Activated CD8-positive, alpha-beta memory T cell treated with anti-CD3 and anti-CD28 coated beads, Interleukin-2, amount 10 ng/mL, durations not matched to agents 7 days and 5 days (primary cell): ENCODE measurements at regions not wholly inside any gene's neighbourhood (a gene's known extent, or its start where the extent isn't known, plus 50 kb on each side); places are given as distances from the start of the nearest gene placed in this dataset.

Experiments
- ATAC-seq: fragments of 150-1000 bp; cut with Tn5 transposase; one replicate; pipeline ENCODE4 v1.10.0; 2021; ENCODE audit warnings: moderate library complexity
- CTCF ChIA-PET: fragments of 350-600 bp; sonication (Branson Sonifier 250); formaldehyde crosslinking; loops from one replicate; lab custom pipeline; 2021; ENCODE audit warnings: antibody characterized with exemption; lab: Charles Lee
- DNase-seq: peaks from one replicate; pipeline ENCODE4 v3.0.0-alpha.2; 2020
- H3K27ac Mint-ChIP-seq: one replicate; pipeline ENCODE4 v1.8.0; 2021; ENCODE audit warnings: mild to moderate bottlenecking, mixed read lengths
- H3K27me3 Mint-ChIP-seq: one replicate; pipeline ENCODE4 v1.8.0; 2021; ENCODE audit warnings: mixed read lengths
- H3K36me3 Mint-ChIP-seq: one replicate; pipeline ENCODE4 v1.8.0; 2021; ENCODE audit warnings: mild to moderate bottlenecking, mixed read lengths
- H3K4me1 Mint-ChIP-seq: one replicate; pipeline ENCODE4 v1.8.0; 2021; ENCODE audit warnings: mixed read lengths
- H3K4me3 Mint-ChIP-seq: one replicate; pipeline ENCODE4 v1.8.0; 2021; ENCODE audit warnings: mild to moderate bottlenecking, moderate library complexity, mixed read lengths
- H3K9me3 Mint-ChIP-seq: one replicate; pipeline ENCODE4 v1.8.0; 2022; ENCODE audit warnings: low read depth, mixed read lengths

DNA sequence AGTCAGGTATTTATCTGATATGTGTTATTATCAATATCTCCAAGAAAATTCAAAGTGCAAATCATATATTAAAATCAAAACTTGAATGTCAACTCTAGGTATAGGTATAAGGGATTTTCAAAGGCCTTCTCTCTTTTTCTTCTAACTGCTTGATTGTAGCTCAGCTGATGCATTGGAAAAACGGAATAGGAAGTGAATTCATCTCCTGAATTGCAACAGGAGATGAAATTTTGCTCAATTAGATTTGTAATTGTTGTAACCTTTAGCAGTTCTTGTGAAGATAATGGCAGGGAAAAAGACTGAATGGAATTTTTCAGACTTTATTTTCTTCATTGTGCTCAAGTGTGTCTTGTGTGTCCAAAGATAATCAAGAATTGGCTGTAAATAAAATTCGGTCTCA lies 190.2 kb upstream of the KCNJ16 start:
- no peak for ATAC-seq
- no peaks in the 10 kb centered on the region for H3K27me3 Mint-ChIP-seq
- CTCF ChIA-PET: no interaction called here
- H3K4me3 Mint-ChIP-seq: no peak overlapping the region
- H3K27ac Mint-ChIP-seq: no peak overlapping the region
- no peaks in the 10 kb centered on the region for H3K4me1 Mint-ChIP-seq
- DNase-seq: no peak
- H3K9me3 Mint-ChIP-seq: peaks cover 2% of the 10 kb centered on the region
- H3K36me3 Mint-ChIP-seq: no peaks in the 10 kb centered on the region

DNA sequence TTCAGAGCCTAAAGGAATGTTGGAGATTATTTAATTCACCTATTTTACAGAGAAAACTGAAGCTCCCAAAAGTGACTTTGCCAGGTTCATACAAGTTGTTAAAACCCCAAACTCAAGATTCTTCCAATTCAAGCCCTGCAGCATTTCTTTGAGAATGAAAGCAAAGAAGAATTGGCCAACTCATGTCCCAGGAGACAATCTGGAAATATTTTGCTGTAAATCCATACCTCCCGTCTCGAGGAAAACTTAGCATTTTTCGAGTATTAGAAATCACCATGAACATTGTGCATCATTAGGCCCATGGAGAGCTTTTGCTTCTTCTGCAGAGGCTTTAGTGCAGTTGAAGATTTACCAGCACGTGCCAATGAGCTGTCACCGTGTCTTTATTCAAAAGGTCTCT lies 176.4 kb upstream of the KCNJ16 start:
- Mint-ChIP-seq H3K27ac (no peak overlapping the region), H3K4me1 (no peaks in the 10 kb centered on the region), H3K36me3 (no peaks in the 10 kb centered on the region), H3K27me3 (no peaks in the 10 kb centered on the region), H3K4me3 (no peak overlapping the region), H3K9me3 (no peaks in the 10 kb centered on the region)
- DNase-seq: no peak
- CTCF ChIA-PET: no interaction called here
- no peak for ATAC-seq

DNA sequence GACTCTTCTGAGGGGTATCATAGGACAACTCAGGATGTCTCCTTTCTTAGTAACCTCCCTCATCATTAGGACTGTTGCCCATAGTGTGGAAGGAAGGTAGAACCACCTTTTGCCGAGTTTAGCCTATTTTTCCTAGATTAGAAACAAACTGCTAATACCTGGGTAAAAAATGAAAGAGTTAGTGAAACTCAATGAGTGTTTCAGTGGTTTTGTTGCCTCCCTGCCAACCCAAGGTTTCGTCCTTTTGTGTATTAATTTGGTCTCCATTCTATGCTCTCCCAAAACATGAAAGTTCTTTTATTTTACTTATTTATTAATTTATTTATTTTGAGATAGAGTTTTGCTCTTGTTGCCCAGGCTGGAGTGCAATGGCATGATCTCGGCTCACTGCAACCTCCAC lies 174.9 kb upstream of the KCNJ16 start:
- H3K27me3 Mint-ChIP-seq: no peaks in the 10 kb centered on the region
- H3K27ac Mint-ChIP-seq: no peak overlapping the region
- no peaks in the 10 kb centered on the region for H3K4me1 Mint-ChIP-seq
- CTCF ChIA-PET: no interaction called here
- DNase-seq (no peak), ATAC-seq (no peak)
- no peak overlapping the region for H3K4me3 Mint-ChIP-seq
- H3K36me3 Mint-ChIP-seq: no peaks in the 10 kb centered on the region
- peaks cover 3% of the 10 kb centered on the region for H3K9me3 Mint-ChIP-seq

GRCh38 chr17:69900829-69901228 lies 174.2 kb upstream of the KCNJ16 start:
- Mint-ChIP-seq H3K4me1 (no peaks in the 10 kb centered on the region), H3K27me3 (no peaks in the 10 kb centered on the region), H3K4me3 (no peak overlapping the region), H3K9me3 (peaks cover 3% of the 10 kb centered on the region), H3K36me3 (no peaks in the 10 kb centered on the region), H3K27ac (no peak overlapping the region)
- ATAC-seq (no peak), DNase-seq (no peak)
- CTCF ChIA-PET: no interaction called here

GRCh38 chr17:69906306-69906705 lies 168.7 kb upstream of the KCNJ16 start:
- CTCF ChIA-PET: no interaction called here
- ATAC-seq (no peak), DNase-seq (no peak)
- H3K27me3 Mint-ChIP-seq: no peaks in the 10 kb centered on the region
- H3K27ac Mint-ChIP-seq: no peak overlapping the region
- no peaks in the 10 kb centered on the region for H3K4me1 Mint-ChIP-seq
- H3K4me3 Mint-ChIP-seq: no peak overlapping the region
- no peaks in the 10 kb centered on the region for H3K36me3 Mint-ChIP-seq
- H3K9me3 Mint-ChIP-seq: peaks cover 3% of the 10 kb centered on the region

GRCh38 chr17:69907132-69907847 lies 167.7 kb upstream of the KCNJ16 start:
- CTCF ChIA-PET: no interaction called here
- H3K36me3 Mint-ChIP-seq: no peaks in the 10 kb centered on the region
- no peak overlapping the region for H3K4me3 Mint-ChIP-seq
- no peaks in the 10 kb centered on the region for H3K4me1 Mint-ChIP-seq
- H3K27me3 Mint-ChIP-seq: no peaks in the 10 kb centered on the region
- DNase-seq (no peak), ATAC-seq (no peak)
- H3K27ac Mint-ChIP-seq: no peak overlapping the region
- peaks cover 3% of the 10 kb centered on the region for H3K9me3 Mint-ChIP-seq

- H3K36me3 Mint-ChIP-seq: no peaks in the 10 kb centered on the region
- DNase-seq: no peak
- H3K27ac Mint-ChIP-seq: no peak overlapping the region
- peaks cover 3% of the 10 kb centered on the region for H3K9me3 Mint-ChIP-seq
- H3K4me1 Mint-ChIP-seq: no peaks in the 10 kb centered on the region
- CTCF ChIA-PET: no interaction called here
- no peaks in the 10 kb centered on the region for H3K27me3 Mint-ChIP-seq
- no peak overlapping the region for H3K4me3 Mint-ChIP-seq
- no peak for ATAC-seq
These were observed 166.2 kb upstream of the KCNJ16 start for GRCh38 chr17:69908626-69909368.

DNA sequence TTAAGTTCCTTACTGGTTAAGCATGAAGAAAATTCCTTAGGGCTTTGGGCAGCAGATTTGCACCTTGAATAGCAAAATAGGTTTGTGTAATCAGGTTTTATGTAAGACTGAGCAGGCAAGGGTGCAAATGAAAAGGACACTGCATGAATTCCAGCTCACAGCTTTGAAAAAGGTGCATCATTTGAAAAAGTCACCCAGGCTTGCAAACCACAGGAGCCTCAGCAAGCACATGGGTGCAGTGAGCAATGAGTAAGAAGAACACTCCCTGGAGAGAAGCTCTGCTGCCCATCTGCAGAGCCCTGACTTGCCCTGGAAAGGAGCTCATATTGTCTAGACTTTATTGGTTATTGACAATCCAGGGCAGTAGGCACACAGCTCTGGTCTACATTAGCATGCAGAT lies 165.6 kb upstream of the KCNJ16 start:
- no peak overlapping the region for H3K27ac Mint-ChIP-seq
- H3K4me3 Mint-ChIP-seq: no peak overlapping the region

DNA sequence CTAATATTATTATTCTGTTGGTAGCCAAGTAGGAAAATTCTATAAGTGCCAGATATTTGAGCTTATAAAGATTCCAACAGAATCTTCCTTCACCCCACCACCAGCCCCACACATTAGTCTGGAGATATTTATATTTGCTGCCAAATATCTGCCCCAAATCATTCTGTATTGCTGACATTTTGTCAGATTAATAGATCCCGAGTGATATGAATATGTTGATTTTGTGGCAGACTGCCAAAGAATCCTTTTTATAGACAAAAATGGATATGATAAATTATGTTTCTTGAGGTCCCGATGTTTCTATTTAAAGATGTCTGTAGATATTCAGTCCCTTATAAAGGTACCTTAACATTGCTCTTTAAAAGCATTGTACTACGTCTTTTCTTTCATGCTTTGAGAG lies 162.2 kb upstream of the KCNJ16 start:
- no peak overlapping the region for H3K4me3 Mint-ChIP-seq
- H3K36me3 Mint-ChIP-seq: no peaks in the 10 kb centered on the region
- ATAC-seq (no peak), DNase-seq (no peak)
- H3K4me1 Mint-ChIP-seq: no peaks in the 10 kb centered on the region
- CTCF ChIA-PET: no interaction called here
- H3K27me3 Mint-ChIP-seq: no peaks in the 10 kb centered on the region
- H3K27ac Mint-ChIP-seq: no peak overlapping the region
- H3K9me3 Mint-ChIP-seq: no peaks in the 10 kb centered on the region

More for the DNA sequence above, 165.6 kb upstream of the KCNJ16 start:
- DNase-seq (no peak), ATAC-seq (no peak)
- Mint-ChIP-seq H3K4me1 (no peaks in the 10 kb centered on the region), H3K36me3 (no peaks in the 10 kb centered on the region), H3K27me3 (no peaks in the 10 kb centered on the region), H3K9me3 (no peaks in the 10 kb centered on the region)
- CTCF ChIA-PET: no interaction called here

DNA sequence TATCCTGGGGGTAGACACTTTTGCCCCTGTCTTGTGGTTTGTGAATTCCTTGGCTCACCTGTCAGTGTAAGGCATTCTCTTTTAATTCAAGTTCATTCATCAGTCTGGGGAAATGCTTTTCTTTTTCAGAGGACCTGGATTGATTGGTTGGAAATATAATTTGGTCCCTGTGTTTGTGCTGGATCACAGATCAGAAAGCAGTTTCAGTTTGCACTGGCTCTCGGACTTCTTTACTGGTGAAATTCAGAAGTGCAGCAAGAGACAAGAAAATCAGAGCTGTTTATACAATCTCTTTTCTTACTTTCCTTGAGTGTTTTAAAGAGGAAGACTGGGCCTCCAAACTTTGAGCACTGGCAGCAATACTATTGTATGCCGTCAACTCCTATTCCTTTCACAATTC lies 161.8 kb upstream of the KCNJ16 start:
- H3K4me3 Mint-ChIP-seq: no peak overlapping the region

GRCh38 chr17:69913616-69914015 lies 161.4 kb upstream of the KCNJ16 start:
- DNase-seq (no peak), ATAC-seq (no peak)
- Mint-ChIP-seq H3K27me3 (no peaks in the 10 kb centered on the region), H3K9me3 (no peaks in the 10 kb centered on the region), H3K27ac (no peak overlapping the region), H3K4me1 (no peaks in the 10 kb centered on the region), H3K4me3 (no peak overlapping the region), H3K36me3 (no peaks in the 10 kb centered on the region)
- CTCF ChIA-PET: no interaction called here

More for the DNA sequence above, 161.8 kb upstream of the KCNJ16 start:
- no peaks in the 10 kb centered on the region for H3K4me1 Mint-ChIP-seq
- H3K27ac Mint-ChIP-seq: no peak overlapping the region
- no peak for ATAC-seq
- H3K9me3 Mint-ChIP-seq: no peaks in the 10 kb centered on the region
- no peaks in the 10 kb centered on the region for H3K36me3 Mint-ChIP-seq
- DNase-seq: no peak
- CTCF ChIA-PET: no interaction called here
- no peaks in the 10 kb centered on the region for H3K27me3 Mint-ChIP-seq

GRCh38 chr17:69914520-69914919 lies 160.5 kb upstream of the KCNJ16 start:
- Mint-ChIP-seq H3K36me3 (no peaks in the 10 kb centered on the region), H3K27me3 (no peaks in the 10 kb centered on the region), H3K9me3 (no peaks in the 10 kb centered on the region), H3K4me3 (no peak overlapping the region), H3K27ac (no peak overlapping the region), H3K4me1 (no peaks in the 10 kb centered on the region)
- CTCF ChIA-PET: no interaction called here
- DNase-seq (no peak), ATAC-seq (no peak)

DNA sequence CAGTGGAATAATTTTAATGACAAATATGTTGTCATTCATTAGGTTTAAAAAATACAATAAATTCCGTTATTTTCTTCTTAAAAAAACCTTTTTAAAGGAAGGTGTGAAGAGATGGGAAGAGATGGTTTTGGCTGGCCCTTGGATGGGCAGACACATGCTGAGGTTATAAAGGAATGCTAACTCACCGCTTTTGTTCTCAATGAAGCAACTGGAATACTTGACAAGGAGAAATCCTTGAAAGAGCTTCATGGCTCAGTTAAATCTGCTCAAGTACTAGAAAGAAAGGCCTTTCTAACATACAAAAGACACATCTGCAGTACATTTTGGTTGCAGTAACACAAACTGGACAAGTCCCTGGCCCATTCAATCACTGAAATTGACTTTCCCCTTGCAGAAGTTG lies 158.3 kb upstream of the KCNJ16 start:
- no peak for ATAC-seq
- CTCF ChIA-PET: no interaction called here
- H3K27me3 Mint-ChIP-seq: no peaks in the 10 kb centered on the region
- no peak overlapping the region for H3K4me3 Mint-ChIP-seq
- no peaks in the 10 kb centered on the region for H3K36me3 Mint-ChIP-seq
- no peak overlapping the region for H3K27ac Mint-ChIP-seq
- H3K9me3 Mint-ChIP-seq: peaks cover 2% of the 10 kb centered on the region
- DNase-seq: no peak
- H3K4me1 Mint-ChIP-seq: no peaks in the 10 kb centered on the region

- H3K4me1 Mint-ChIP-seq: no peaks in the 10 kb centered on the region
- CTCF ChIA-PET: no interaction called here
- no peak for DNase-seq
- H3K27ac Mint-ChIP-seq: no peak overlapping the region
- no peaks in the 10 kb centered on the region for H3K36me3 Mint-ChIP-seq
- H3K4me3 Mint-ChIP-seq: no peak overlapping the region
- no peaks in the 10 kb centered on the region for H3K27me3 Mint-ChIP-seq
- no peak for ATAC-seq
- peaks cover 2% of the 10 kb centered on the region for H3K9me3 Mint-ChIP-seq
These were observed 156.9 kb upstream of the KCNJ16 start for GRCh38 chr17:69918164-69918563.
